Vagina (tissue), 2 donors: ENCODE measurements at regions not wholly inside any gene's neighbourhood (a gene's known extent, or its start where the extent isn't known, plus 50 kb on each side); places are given as distances from the start of the nearest gene placed in this dataset.

Source experiments
- DNase-seq, 2 donors: peaks; one replicate each; pipeline ENCODE4 v3.0.0-alpha.2; 2017; ENCODE audit errors: extremely low spot score in 2 of 2
- H3K27ac ChIP-seq: fragments of 200-600 bp; sonication (generic); one replicate; pipeline ENCODE4 v1.5.1; 2019
- H3K27me3 ChIP-seq: fragments of 200-600 bp; sonication (generic); one replicate; pipeline ENCODE4 v1.5.1; 2019
- H3K36me3 ChIP-seq, 2 donors: fragments of 200-600 bp; sonication (generic); one replicate each; pipeline ENCODE4 v1.5.1; 2017 to 2019
- H3K4me1 ChIP-seq: fragments of 200-600 bp; sonication (generic); one replicate; pipeline ENCODE4 v1.5.1; 2019
- H3K4me3 ChIP-seq, 2 donors: fragments of 200-600 bp; sonication (generic); 1 replicate in 1 of 2; 2 replicates in 1 of 2; pipeline ENCODE4 v1.5.1; 2016 to 2019
- H3K9me3 ChIP-seq: fragments of 200-600 bp; sonication (generic); one replicate; pipeline ENCODE4 v1.5.1; 2019
- POLR2A ChIP-seq, 2 donors: fragments of 450-650 bp; IDR thresholded peaks; one replicate each; pipeline ENCODE4 v1.6.1; 2017; ENCODE audit warnings: antibody characterized with exemption in 2 of 2, mild to moderate bottlenecking in 2 of 2, moderate library complexity in 2 of 2
- POLR2AphosphoS5 ChIP-seq, 2 donors: sonication (generic); formaldehyde crosslinking; IDR thresholded peaks; one replicate each; pipeline ENCODE4 v1.9.0; 2017; ENCODE audit warnings: antibody characterized with exemption in 2 of 2, mild to moderate bottlenecking in 2 of 2, low read depth in 1 of 2; ENCODE audit not compliant: insufficient read depth in 1 of 2
- intact Hi-C: fragments of 100-400 bp; cut with DNase I; formaldehyde crosslinking; loops from one replicate; pipeline ENCODE4 v1.15.1; 2023
- TF ChIP-seq, protein P1 (sequence below), 3 experiments: fragments of 450-650 bp in 2 of 3; fragments of 200-600 bp in 1 of 3; sonication (generic) in 1 of 3; IDR thresholded peaks; one replicate each; pipeline ENCODE4 v1.5.1; 2017 to 2019; ENCODE audit warnings: antibody characterized with exemption in 3 of 3, mild to moderate bottlenecking in 2 of 3, moderate library complexity in 2 of 3

DNA sequence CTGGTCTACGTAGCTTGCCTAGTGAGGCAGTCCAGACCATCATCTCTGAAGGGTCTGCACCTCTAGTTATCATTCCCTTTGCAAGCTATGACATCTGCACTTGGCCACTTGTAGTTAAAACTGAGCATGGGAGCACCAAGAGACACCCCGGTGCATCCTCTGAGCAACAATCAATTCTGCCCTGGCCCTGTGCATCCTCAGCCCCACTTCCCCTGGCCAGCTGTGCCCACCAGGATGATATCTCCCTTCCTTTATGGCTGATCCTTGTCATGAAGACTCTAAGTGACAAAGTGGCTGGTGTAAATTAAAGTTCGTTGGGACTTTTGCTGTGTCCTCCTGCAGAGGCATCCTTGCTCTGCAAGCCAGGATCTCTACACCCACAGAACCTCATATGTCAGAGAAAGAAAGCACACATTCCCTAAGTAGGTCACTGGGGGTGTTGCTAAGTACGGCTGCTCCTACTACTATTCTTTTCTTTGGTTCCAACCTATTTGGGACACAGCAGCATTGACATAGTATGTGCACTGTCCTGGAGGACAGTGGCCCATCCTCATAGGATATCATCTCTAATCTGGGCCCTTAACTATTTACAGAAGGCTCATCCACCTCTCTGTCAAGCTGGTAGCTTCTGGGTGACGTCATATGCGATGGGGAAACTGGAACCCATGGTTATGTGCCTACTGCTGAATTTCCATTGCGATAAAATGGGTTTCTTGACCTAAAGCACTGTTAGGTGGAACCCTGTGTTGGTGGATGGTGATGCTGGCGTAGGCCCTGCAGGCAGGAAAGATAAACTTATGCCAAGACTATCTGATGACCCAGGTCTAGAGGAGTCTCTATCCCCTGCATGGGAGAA is 384.3 kb upstream of the ID2 start:
- no peaks in the 10 kb centered on the region for H3K27me3 ChIP-seq
- no peaks in the 10 kb centered on the region for H3K9me3 ChIP-seq
- no peak for TF ChIP-seq POLR2A (IDR thresholded peaks at IDR 0.05)

DNA sequence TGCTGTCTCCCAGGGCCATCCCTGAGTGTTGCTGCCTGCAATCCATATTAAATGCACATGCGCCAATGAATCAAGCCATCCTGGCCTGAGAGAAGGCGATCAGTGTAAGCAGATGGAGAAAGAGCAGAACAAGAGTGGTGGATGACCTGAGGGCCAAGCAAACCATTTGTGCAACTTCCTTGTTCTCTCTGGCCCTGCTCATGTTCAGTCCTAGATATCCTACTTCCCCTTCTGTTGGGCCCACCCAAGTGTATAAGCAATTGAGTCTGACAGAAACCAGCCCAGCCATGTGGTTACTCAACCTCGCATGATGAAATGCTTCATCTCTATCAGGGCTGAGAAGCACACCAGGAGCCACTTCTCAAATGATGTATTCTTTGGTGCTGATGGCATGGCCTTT is 383.1 kb upstream of the ID2 start:
- H3K4me3 ChIP-seq = no peak overlapping the region
- no peaks in the 10 kb centered on the region for H3K9me3 ChIP-seq
- DNase-seq = peak in 1 of 2 donors; percentile 83
- intact Hi-C loops = no loop called here
- H3K36me3 ChIP-seq = no peaks in the 10 kb centered on the region
- H3K4me1 ChIP-seq = peaks cover 17% of the 10 kb centered on the region
- no peaks in the 10 kb centered on the region for H3K27me3 ChIP-seq
- TF ChIP-seq, protein P1, sequence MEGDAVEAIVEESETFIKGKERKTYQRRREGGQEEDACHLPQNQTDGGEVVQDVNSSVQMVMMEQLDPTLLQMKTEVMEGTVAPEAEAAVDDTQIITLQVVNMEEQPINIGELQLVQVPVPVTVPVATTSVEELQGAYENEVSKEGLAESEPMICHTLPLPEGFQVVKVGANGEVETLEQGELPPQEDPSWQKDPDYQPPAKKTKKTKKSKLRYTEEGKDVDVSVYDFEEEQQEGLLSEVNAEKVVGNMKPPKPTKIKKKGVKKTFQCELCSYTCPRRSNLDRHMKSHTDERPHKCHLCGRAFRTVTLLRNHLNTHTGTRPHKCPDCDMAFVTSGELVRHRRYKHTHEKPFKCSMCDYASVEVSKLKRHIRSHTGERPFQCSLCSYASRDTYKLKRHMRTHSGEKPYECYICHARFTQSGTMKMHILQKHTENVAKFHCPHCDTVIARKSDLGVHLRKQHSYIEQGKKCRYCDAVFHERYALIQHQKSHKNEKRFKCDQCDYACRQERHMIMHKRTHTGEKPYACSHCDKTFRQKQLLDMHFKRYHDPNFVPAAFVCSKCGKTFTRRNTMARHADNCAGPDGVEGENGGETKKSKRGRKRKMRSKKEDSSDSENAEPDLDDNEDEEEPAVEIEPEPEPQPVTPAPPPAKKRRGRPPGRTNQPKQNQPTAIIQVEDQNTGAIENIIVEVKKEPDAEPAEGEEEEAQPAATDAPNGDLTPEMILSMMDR (IDR thresholded peaks at IDR 0.05) = no peak
- no peak for TF ChIP-seq POLR2A (IDR thresholded peaks at IDR 0.05)
- TF ChIP-seq POLR2AphosphoS5 (IDR thresholded peaks at IDR 0.05; ENCODE audit: insufficient read depth in 1 of 2, low read depth in 1 of 2) = no peak
- H3K27ac ChIP-seq = no peak overlapping the region

More for the DNA sequence above, 384.3 kb upstream of the ID2 start:
- no peak overlapping the region for H3K27ac ChIP-seq
- intact Hi-C loops = no loop called here
- H3K36me3 ChIP-seq = no peaks in the 10 kb centered on the region
- DNase-seq = peak in 1 of 2 donors; percentile 67
- no peak overlapping the region for H3K4me3 ChIP-seq
- H3K4me1 ChIP-seq = peaks cover 6% of the 10 kb centered on the region

DNA sequence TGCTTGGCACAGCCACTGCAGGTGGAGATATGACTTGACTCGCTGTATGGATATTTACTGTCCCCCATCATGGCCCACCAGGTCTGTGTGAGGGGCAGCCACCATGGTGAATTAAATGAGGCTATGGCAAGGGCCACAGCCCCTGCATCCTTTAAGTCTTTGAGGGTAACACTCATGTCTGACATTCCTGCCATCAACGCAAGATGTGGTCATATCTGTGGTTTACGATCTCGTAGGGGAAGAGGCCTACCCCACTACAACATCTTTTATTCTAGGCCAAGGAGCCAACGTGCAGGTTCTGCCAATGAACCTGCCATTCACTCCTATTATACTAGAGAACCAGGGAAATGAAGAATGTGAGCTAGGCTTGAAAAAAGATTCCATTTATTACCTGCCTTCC is 381.6 kb upstream of the ID2 start:
- Histone ChIP-seq H3K36me3 (no peaks in the 10 kb centered on the region), H3K27ac (no peak overlapping the region), H3K4me1 (peaks cover 30% of the 10 kb centered on the region), H3K4me3 (no peak overlapping the region), H3K9me3 (no peaks in the 10 kb centered on the region), H3K27me3 (no peaks in the 10 kb centered on the region)
- intact Hi-C loops = no loop called here
- no peak for TF ChIP-seq POLR2AphosphoS5 (IDR thresholded peaks at IDR 0.05; ENCODE audit: insufficient read depth in 1 of 2, low read depth in 1 of 2)
- no peak for TF ChIP-seq POLR2A (IDR thresholded peaks at IDR 0.05)
- peak; percentile 12 to 81 for DNase-seq

DNA sequence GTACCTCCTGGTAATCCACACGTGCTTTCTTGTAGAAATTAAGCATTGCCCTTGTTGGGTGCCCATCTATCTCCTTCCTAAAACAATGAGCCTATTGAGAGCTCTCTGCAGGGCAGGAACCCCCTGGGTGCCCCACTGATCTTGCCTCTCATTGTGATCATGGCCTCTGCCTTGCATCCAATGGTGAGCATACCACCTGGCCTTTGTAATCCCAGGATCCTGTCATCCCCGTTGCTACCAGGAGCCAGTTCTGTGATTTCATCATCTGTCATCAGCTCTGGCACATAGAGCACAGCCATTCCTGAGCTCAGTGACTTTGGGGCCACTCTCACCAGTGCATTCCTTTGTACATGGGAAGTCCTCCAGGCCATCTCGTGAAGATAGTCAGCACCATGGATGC is 381.0 kb upstream of the ID2 start:
- no peak overlapping the region for H3K4me3 ChIP-seq
- TF ChIP-seq POLR2AphosphoS5 (IDR thresholded peaks at IDR 0.05; ENCODE audit: insufficient read depth in 1 of 2, low read depth in 1 of 2) (no peak), POLR2A (IDR thresholded peaks at IDR 0.05) (no peak)
- TF ChIP-seq, protein P1 (IDR thresholded peaks at IDR 0.05) = no peak
- H3K4me1 ChIP-seq = peaks cover 37% of the 10 kb centered on the region
- DNase-seq = peak; percentile 72 to 82
- no peaks in the 10 kb centered on the region for H3K27me3 ChIP-seq
- no peak overlapping the region for H3K27ac ChIP-seq
- H3K9me3 ChIP-seq = no peaks in the 10 kb centered on the region
- no peaks in the 10 kb centered on the region for H3K36me3 ChIP-seq
- intact Hi-C loops = no loop called here

DNA sequence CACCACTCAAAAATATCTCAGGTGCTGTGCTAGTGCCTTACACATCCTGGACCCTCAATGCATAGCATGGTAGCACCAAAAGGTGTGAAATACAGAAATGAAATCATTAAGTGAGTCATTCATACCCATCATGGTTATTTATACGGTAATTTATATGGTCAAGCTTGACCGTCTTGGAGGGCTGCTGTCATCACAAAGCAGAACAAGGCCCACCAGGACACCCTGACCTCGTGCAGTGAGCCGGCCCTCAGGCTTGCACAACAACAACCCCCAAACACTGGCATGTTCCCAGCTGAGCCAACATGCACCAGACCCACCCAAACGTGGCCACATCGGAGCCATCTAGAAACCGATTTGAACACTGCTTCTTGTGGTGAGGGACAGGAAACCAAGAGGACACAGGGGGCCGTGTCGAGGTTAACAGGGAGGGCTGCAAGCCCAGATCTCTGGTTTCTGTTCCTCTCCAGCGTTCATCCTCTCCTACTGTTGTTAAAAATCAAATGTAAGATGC is 378.5 kb upstream of the ID2 start:
- H3K4me1 ChIP-seq = peaks cover 52% of the 10 kb centered on the region
- peak in 1 of 2 donors; percentile 94 for DNase-seq
- H3K4me3 ChIP-seq = no peak overlapping the region
- H3K9me3 ChIP-seq = no peaks in the 10 kb centered on the region
- no peaks in the 10 kb centered on the region for H3K36me3 ChIP-seq
- intact Hi-C loops = no loop called here
- peak overlapping the region; percentile 66 for H3K27ac ChIP-seq
- peak in 1 of 2 donors; percentile 59 for TF ChIP-seq POLR2AphosphoS5 (IDR thresholded peaks at IDR 0.05; ENCODE audit: insufficient read depth in 1 of 2, low read depth in 1 of 2)
- TF ChIP-seq, protein P1 (IDR thresholded peaks at IDR 0.05) = no peak
- no peaks in the 10 kb centered on the region for H3K27me3 ChIP-seq
